ENCODE measurements at regions not wholly inside any gene's neighbourhood (a gene's known extent, or its start where the extent isn't known, plus 50 kb on each side); places are given as distances from the start of the nearest gene placed in this dataset.

DNA sequence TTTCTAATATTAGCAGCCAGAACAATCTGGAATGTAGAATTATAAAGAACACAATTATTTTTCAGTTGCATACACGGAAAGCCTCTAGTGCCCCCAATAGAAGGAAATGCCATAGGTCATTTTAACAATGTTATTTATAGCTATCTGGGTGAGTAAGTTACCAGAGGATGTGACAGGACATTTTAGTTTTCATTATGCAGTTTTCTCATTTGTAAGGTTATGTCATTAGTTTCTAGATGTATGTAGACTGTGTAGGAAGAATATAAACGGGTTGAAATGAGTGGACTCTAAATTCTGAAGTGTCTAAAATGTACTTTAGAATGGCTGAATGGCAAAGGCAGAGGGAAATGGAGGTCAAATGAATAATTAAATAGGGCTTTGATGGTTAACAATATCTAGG is 213.3 kb downstream of the DTHD1 start:
- DNase-seq = no peak

DNA sequence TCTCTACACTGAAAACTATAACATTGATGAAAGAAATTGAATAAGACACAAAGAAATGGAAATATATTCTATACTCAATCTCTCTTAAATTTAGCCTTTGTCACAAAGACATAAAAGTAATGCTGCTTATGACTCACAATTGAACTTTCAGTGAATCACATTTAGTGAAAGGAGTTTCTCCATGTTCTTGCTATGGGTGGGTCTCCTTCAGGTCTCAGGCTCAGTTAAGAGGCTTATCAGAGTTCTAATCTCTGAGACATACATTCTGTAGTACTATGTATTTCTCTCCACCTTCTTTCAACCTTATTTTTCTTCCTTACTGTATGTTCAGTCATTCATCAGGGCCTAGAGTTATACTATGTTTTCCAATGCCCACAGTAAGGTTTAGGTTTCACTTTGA is 220.9 kb downstream of the DTHD1 start:
- DNase-seq = no peak

DNA sequence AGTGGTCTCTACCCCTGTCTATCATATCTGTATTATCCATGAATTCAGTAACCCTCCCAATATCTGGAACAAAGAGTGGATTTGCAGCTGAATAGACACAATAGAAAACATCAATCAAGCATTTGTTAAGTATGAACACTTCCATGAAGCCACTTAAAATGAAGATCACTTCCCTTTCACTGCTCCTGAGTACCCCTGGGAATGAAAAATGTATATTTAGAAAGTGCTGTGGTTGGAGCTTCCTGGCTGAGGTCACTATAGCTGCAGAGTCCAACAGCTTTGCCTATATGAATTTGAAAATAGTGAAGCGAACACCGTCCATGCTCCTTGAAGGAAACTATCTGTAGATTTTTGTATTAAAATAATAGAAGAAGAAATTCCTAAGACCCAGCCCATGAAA is 227.0 kb downstream of the DTHD1 start:
- no peak for DNase-seq

DNA sequence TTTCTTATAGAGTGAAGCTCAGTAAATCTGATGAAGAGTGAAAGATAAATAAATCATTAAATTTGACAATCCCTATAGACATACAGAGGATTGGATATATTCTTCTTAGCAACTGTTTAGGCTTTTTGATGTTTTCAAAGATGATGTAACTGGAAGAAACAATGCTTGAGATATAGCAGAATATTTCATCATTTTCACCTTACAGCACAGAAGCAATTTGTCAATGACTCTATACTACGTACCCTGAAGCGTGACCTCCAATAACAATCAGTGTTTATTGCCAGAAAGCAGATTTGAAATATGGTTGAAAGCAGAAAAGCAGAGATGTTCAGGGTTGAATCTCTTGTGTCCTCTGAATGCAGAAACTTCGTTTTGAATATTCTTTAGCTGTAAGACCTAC is 228.4 kb downstream of the DTHD1 start:
- no peak for DNase-seq

DNA sequence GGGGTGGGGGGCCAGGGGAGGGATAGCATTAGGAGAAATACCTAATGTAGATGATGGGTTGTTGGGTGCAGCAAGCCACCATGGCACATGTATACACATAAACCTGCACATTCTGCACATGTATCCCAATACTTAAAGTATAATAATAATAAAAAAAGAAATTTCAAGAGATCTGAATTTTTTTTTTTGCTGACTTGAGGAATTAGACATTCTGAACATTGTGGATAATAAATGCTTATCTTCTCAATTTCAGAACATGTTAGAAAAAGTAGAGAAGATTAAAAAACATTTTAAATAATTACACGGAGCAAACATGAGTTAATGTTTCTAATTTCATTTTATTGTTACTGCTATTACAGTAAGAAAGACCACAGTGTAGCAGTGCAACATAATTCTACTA is 230.4 kb downstream of the DTHD1 start:
- no peak for DNase-seq

DNA sequence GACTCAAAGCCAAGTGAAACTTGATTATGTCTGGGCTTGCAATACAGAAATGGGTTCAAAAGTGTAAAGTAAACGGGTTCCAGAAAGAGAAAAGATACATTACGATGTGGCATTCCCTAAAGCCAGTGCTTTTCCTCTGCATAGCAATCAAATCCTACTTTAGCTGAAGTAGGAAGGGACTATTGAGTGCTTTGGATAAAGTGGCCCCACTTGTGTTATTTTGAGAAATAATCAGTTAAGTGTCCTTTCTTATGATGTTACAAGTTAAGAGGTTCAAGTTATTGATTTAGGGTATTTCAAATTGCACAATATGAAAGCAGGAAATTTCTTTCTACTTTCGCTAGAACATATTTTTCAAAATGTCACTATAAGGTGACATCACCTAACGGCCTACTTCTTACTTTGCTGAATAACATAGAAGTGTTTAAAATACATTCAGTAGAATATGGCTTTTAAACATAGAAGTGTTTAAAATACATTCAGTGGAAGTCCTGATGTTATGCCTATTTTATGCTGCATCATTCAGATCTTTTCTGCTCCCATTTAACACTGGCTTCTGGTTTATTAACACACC is 235.2 kb downstream of the DTHD1 start:
- DNase-seq = no peak

DNA sequence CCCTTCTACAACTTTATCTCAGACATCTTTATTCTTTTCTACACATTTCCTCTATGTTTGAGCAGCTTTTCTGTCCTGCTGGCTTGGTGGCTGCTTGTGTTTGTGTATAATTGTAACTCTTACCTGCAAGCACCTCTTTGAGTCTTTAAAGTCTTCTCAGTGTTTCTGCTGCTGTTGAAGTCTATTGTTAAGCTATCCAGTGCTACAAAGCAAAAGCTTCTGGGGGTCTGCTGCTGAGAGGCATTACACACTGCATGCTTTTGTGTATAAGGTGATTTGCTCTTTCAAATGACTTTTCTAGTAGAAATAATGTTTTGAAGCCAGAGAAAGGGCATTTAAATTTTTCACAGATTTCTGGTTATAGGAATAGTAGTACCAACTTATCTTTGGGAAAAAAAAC is 241.8 kb downstream of the DTHD1 start:
- no peak for DNase-seq

DNA sequence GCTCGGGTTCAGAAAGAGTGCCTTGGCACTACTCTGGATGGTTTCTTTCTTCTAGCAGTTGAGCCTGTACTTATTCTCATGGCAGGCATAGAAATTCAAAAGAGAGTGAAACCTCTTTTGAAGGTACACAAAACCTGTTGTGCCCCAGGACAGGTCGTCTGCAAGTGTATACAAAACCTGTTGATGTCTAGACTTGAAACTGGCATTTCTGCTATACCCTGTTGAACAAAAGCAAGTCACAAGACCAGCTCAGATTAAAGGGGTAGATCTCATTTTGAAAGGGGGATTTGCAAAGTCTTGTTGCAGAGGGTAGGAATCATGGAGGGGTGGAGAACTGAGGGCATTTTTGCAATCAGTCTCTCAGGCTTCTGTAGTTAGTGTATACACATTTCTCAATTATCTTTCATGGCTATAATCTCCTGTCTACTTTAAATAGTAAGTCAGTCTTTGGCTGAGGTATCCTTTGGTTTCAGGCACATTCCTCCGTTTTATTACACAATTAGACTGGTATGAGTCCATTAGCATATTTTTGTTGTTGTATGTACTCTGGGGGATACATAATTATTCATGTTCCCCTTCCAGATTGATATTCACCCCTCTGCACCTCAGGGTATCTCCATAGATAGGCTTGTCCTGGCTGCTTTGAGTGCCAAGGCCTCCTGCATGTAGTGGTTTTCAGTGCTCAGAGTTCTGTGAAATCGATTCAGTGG is 251.4 kb downstream of the DTHD1 start:
- DNase-seq = no peak

DNA sequence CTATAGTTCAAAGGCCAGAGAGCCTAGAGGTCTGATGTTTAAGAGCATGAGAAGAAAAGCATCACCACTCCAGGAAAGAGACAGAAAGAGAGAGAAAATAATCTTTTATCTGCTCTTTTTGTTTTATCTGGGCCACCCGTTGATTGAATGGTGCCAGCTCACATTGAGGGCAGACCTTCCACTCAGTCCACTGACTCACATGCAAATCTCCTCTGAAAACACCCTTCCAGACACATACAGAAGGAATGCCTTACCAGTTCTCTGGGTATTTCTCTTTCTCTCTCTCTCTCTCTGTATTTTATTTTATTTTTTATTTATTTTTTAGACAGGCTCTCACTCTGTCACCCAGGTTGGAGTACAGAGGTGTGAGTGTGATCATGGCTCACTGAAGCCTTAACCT is 252.5 kb downstream of the DTHD1 start:
- no peak for DNase-seq

DNA sequence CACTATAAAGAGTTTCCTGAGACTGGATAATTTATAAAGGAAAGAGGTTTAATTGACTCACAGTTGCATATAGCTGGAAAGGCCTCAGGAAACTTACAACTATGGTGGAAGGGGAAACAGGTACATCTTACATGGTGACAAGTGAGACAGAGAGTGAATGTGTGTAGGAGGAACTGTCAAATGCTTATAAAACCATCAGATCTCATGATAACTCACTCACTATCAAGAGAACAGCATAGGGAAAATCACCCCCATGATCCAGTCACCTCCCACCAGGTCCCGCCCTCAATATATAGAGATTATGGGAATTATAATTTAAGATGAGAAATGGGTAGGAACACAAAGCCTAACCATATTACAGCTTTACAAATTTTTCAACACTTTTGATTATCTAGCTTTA is 266.0 kb downstream of the DTHD1 start:
- no peak for DNase-seq

DNA sequence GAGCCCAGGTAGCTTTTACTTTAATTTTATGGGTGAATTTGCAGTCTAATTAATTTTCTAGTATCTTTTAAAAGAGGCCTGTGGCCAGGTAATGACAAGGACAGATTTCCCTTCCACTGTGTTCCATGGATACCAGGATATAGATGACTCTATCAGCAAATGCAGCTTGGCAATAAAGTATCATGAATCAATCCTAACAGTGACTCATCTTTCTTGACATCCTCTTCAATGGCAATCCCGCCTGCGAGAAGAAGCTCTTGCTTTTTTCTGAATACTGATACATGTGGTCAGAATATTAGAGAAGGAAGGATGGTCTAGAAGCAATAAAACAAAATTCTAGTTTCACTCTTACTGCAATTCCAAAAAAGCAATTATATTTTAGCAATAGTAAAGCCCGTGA is 267.8 kb downstream of the DTHD1 start:
- no peak for DNase-seq

DNA sequence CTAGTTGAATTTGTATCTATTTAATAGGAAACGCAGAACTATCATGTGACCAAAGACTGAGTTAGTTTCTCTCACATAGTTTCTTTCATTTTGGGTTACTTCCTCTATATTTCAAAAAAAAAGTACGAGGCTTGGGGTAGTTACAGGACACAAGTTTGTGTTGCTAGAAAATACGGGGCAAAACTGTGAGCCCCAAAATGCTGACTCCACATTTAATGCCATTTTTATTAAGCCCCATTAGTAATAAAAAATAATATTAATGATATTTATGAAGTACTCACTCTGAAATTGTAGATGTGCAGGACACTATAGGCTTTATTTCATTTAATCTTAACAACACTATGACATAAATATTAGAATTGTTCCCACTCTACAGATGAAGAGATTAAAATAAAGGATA is 268.6 kb downstream of the DTHD1 start:
- no peak for DNase-seq

DNA sequence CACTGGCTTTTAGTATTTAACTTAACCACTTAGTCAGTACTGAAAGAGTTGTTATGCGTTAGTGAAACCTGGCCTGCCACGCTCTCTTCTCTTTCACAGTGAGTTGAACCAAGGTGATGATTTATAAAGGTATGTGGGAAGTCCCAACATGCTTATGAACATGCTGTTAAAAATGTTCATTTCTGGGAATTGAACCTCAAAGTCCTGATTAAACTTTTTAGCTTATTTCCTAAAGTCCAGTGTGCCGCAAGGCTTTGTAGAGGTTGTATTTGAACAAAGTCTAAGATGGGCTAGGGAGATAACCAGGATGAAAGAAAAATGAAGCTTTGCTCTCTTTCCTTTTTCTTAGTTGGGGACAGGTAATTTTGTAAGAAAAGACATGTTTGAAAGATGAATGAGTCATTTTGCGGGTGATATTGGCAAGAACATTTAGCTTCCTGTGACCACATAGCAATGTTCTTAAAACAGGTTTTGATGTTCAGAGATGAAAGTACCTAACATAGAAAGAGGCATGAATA is 270.3 kb downstream of the DTHD1 start:
- peak; percentile 44 for DNase-seq

DNA sequence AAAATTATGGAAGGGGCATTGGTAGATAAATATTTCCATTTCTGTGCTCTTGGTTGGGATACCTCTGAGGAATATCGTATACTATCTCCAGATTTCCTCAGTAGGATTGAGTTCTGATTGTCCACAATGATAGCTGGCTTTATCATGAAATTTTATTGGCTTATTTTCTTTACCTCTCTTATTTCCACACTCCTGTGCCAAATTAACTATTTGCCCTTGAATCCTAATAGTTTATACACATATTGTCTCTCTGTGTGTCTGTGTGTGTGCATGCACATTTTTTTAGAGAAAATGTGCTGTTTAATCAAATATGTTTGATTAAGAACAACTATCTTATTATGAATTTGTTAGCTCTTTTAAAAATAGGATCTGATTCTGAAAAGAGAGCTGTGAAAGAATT is 271.6 kb downstream of the DTHD1 start:
- DNase-seq = no peak

DNA sequence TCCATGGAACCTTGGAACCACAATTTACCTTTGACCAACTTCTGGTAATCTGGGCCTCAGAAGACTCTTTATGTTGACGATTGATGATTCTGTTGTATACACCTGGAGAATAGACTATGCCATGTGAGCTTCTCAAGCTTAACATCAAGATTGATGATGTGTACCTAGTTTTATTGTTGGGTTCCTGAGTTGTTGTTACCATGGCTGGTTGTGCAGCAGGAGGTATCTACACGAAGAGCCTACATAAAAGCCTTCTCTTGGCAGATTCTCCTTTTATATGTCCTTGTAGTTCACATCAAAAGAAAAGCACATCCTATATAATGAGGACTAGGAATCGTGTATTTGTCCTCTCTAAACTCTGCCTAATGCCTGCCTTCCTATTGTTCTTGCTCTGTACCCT is 272.0 kb downstream of the DTHD1 start:
- no peak for DNase-seq

DNA sequence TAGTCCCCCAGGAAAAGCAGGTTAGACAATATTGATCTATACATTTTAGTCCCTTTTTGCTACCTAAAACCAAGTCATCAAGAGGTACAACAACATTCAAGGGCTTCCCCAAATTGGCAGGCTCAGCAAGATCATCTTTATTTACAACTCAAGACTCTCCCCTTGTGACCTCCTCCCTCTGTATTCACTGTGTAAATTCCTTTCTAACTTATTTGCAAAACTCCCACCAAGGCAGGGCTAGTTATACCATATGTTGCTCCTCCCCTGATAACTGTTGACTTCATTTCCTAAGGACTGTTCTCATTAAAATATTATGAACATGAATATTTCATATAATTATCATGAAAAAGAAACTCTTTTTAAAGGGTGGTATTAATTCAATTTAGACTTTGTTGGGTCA is 275.6 kb downstream of the DTHD1 start:
- no peak for DNase-seq

DNA sequence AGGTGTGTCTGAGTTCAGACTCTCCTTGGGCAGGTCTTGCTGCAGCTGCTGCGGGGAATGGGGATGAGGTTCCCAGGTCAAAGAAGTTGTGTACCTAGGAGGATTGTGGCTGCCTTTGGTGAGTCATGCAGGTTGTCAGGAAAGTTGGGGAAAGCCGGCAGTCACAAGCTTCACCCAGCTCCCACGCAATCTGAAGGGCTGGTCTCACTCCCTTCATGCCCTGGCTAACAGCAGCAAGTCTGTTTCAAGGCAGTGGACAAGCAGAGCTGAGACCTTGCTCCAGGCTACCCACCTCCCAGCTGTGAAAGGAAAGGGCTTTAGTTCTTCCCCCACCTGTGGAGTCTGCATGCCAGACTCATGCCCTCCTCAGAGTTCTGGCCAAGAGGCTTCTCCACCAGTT is 287.2 kb downstream of the DTHD1 start:
- DNase-seq = no peak

DNA sequence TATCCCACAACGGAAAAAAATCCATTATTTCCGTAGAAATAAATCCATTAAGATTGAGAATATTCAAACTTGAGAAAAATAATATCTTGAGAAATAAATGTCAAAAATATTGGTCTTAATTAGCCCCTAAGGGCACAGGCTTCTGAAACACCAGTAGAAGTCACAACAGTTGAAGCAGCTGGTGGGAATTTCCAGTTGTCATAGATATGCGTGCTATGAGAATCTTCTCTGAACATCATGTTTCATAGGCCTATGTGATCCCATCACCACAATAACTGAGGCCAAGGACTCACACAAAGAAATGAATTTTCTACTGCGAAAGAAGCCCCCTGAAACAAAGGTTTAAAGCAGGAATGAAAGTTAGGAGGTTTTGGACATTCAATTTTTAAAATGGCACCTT is 292.0 kb downstream of the DTHD1 start:
- DNase-seq = no peak

DNA sequence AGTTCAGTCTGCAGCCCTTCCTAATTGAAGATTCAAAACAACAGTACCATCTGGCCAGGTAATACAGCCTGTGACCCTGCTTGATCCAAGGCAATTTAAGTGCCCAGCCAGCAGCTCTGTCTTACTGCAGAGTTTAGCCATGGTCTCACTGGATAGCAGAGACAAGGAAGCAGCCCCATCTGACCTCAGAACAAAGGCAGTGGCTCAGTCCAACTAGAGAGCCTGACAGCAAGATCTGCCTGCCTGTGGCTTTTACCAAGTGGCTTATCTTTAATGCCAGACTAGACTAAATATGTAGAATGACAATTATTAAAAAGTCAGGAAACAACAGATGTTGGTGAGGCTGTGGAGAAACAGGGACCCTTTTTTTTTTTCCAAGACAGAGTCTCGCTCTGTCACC is 293.4 kb downstream of the DTHD1 start:
- DNase-seq = no peak

DNA sequence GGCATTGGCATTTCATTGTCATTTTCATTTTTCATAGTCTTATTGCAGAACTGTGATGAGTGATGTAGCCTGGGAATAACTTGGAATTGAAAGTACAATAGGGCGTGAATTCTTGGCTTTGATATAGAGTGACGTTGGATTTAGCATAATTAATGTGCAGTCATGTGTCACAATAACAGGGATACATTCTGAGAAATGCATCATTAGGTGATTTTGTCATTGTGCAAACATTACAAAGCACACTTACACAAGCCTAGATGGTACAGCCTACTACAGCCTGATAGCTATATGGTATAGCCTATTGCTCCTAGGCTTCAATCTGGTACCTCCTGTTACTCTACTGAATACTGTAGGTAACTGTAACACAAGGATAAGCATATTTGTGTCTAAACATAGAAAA is 300.8 kb downstream of the DTHD1 start:
- no peak for DNase-seq

DNA sequence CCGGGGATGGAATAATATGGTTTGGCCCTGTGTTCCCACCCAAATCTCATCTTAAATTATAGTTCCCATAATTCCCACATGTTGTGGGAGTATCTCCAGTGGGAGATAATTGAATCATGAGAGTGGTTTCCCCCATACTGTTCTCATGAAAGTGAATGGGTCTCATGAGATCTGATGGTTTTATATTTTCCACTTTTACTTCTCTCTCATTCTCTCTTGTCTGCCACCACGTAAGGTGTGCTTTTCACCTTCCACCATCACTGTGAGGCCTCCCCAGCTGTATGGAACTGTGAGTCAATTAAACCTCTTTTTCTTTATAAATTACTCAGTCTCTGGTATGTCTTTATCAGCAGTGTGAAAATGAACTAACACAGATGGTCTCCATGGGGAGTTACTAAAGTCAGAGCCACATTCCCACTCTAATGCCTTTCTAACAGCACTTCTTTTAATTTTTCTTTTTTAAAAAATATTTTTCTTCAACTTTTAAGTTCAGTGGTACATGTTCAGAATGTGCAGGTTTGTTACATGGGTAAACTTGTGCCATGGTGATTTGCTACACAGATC is 306.6 kb downstream of the DTHD1 start:
- no peak for DNase-seq

DNA sequence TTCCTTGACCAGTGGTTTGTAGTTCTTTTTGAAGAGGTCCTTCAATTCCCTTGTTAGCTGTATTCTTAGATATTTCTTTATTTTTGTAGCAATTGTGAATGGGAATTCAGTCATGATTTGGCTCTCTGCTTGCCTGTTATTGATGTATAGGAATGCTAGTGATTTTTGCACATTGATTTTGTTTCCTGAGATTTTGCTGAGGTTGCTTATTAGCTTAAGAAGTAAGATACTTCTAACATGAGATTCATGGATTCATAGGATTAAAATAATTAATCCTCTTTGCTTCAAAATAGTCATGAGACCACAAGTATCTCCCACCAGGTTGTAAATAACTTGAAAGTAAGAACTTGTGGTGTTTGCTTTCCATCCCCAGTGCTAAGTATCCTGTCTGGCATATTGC is 308.9 kb downstream of the DTHD1 start:
- DNase-seq = no peak

DNA sequence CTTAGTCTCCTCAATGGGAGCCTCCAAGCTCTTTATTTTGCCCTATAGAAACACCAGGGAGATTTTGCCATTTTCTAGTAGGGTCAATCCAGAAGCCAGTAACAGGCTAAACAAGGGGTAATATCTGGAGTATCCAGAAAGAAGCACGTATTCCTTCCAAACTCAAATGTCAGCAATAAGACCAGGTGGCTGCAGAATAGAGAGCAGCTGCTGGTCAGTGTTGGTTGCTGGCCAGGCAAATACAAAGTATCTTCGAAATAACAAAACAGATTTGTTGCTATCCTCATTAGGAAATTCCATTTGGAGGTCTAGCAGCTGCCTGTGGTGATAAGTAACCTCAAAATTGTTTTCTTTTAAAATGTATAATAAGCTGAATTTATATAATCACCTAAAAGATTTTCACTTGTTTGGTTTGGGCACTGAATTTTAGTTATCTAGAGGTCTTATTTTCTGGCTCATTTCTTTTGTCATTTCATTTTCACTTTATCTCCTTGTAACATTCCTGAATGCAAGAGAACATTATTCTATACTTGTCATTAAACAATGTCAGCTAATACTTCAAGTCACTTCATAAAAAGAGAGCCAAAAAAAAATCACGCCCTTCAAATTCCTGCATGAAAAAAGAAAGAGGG is 320.6 kb downstream of the DTHD1 start:
- no peak for DNase-seq

DNA sequence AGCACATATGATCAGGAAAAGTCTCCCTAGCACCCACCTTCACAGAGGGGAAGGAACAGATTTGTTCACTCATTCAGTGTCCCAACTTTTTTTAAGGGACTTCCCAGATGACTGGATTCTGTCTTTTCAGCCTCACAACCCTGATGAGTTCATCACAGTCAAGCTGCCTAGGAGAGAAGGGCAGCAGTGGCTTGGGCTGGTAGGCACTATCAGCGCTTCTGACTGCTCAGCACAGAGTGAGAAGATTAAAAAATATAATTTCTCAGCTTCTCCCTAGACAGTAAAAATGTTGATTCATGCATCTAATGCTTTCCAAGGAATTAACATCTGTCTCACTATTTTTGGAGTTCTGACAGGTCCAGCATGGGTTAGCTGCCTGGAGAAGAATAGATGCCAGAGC is 328.2 kb downstream of the DTHD1 start:
- no peak for DNase-seq

All from stimulated activated CD4-positive, alpha-beta T cell treated with anti-CD3 and anti-CD28 coated beads, Interleukin-1b, Interleukin-23, amount 100 ng/mL, for 48 hours (primary cell).